ENCODE measurements at regions not wholly inside any gene's neighbourhood (a gene's known extent, or its start where the extent isn't known, plus 50 kb on each side); places are given as distances from the start of the nearest gene placed in this dataset.

DNA sequence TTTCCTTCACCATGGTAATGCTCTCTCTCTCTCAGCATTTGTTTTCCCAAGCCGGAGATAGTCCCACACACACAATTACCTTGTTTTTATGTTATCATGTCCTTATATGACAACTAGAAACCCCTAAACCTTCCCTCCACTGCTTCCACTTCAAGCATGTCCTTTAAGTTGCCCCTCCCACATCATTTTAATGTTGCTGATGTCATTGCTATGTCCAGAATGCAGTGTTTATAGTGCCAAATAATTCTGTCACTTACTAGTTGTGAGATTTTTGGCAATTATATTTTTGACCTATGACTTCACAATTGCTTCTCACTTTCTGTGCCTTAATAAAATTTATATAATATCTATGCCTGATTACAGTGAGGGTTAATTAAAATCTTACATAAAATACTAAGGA is 645.9 kb downstream of the XPNPEP1 start:
- Histone ChIP-seq H3K9me3 (ENCODE audit: insufficient read depth, low read depth, low read length) (no peaks in the 10 kb centered on the region), H3K4me2 (ENCODE audit: low read depth, low read length, poor library complexity, severe bottlenecking) (no peak overlapping the region), H3K9ac (ENCODE audit: low read depth, low read length, poor library complexity, severe bottlenecking) (no peak overlapping the region), H3K4me1 (ENCODE audit: insufficient read depth, low read length, poor library complexity, severe bottlenecking) (no peaks in the 10 kb centered on the region), H2AFZ (ENCODE audit: low read length) (no peak overlapping the region), H3K9me2 (replicated peaks; ENCODE audit: low read depth, low read length) (no peaks in the 10 kb centered on the region), H4K20me1 (ENCODE audit: insufficient read depth, low read length, poor library complexity, severe bottlenecking) (no peaks in the 10 kb centered on the region), H3K36me3 (ENCODE audit: insufficient read depth, low read length) (no peaks in the 10 kb centered on the region), H3K27me3 (ENCODE audit: insufficient read depth, low read length, poor library complexity, severe bottlenecking) (no peaks in the 10 kb centered on the region), H3K79me2 (ENCODE audit: insufficient read depth, low read length) (no peaks in the 10 kb centered on the region), H3F3A (ENCODE audit: low read depth) (no peaks in the 10 kb centered on the region), H3K4me3 (ENCODE audit: low read length, poor library complexity, severe bottlenecking) (no peak overlapping the region)
- TF ChIP-seq CTCF (conservative IDR thresholded peaks at IDR 0.05; ENCODE audit: low read length) (no peak), EZH2phosphoT487 (IDR thresholded peaks at IDR 0.05; ENCODE audit: borderline replicate concordance) (no peak)

- no peaks in the 10 kb centered on the region for H3K4me1 ChIP-seq (ENCODE audit: insufficient read depth, low read length, poor library complexity, severe bottlenecking)
- no peaks in the 10 kb centered on the region for H3K9me3 ChIP-seq (ENCODE audit: insufficient read depth, low read depth, low read length)
- no peak overlapping the region for H3K9ac ChIP-seq (ENCODE audit: low read depth, low read length, poor library complexity, severe bottlenecking)
- no peak overlapping the region for H3K4me2 ChIP-seq (ENCODE audit: low read depth, low read length, poor library complexity, severe bottlenecking)
- no peaks in the 10 kb centered on the region for H3K9me2 ChIP-seq (replicated peaks; ENCODE audit: low read depth, low read length)
- no peaks in the 10 kb centered on the region for H3K79me2 ChIP-seq (ENCODE audit: insufficient read depth, low read length)
- H3K27me3 ChIP-seq (ENCODE audit: insufficient read depth, low read length, poor library complexity, severe bottlenecking) = no peaks in the 10 kb centered on the region
- no peak for TF ChIP-seq CTCF (conservative IDR thresholded peaks at IDR 0.05; ENCODE audit: low read length)
- TF ChIP-seq EZH2phosphoT487 (IDR thresholded peaks at IDR 0.05; ENCODE audit: borderline replicate concordance) = no peak
- H2AFZ ChIP-seq (ENCODE audit: low read length) = no peak overlapping the region
- H4K20me1 ChIP-seq (ENCODE audit: insufficient read depth, low read length, poor library complexity, severe bottlenecking) = no peaks in the 10 kb centered on the region
- H3K4me3 ChIP-seq (ENCODE audit: low read length, poor library complexity, severe bottlenecking) = no peak overlapping the region
- H3K36me3 ChIP-seq (ENCODE audit: insufficient read depth, low read length) = no peaks in the 10 kb centered on the region
- H3F3A ChIP-seq (ENCODE audit: low read depth) = no peaks in the 10 kb centered on the region
Observed at GRCh38 chr10:109275960-109276359, 647.4 kb downstream of the XPNPEP1 start.

GRCh38 chr10:109274681-109275080 is 648.6 kb downstream of the XPNPEP1 start:
- H2AFZ ChIP-seq (ENCODE audit: low read length) = no peak overlapping the region
- no peak overlapping the region for H3K4me3 ChIP-seq (ENCODE audit: low read length, poor library complexity, severe bottlenecking)
- H3K9ac ChIP-seq (ENCODE audit: low read depth, low read length, poor library complexity, severe bottlenecking) = no peak overlapping the region
- no peaks in the 10 kb centered on the region for H3K27me3 ChIP-seq (ENCODE audit: insufficient read depth, low read length, poor library complexity, severe bottlenecking)
- H4K20me1 ChIP-seq (ENCODE audit: insufficient read depth, low read length, poor library complexity, severe bottlenecking) = no peaks in the 10 kb centered on the region
- H3K36me3 ChIP-seq (ENCODE audit: insufficient read depth, low read length) = no peaks in the 10 kb centered on the region
- H3K9me2 ChIP-seq (replicated peaks; ENCODE audit: low read depth, low read length) = no peaks in the 10 kb centered on the region
- H3K4me2 ChIP-seq (ENCODE audit: low read depth, low read length, poor library complexity, severe bottlenecking) = no peak overlapping the region
- no peaks in the 10 kb centered on the region for H3K79me2 ChIP-seq (ENCODE audit: insufficient read depth, low read length)
- H3K4me1 ChIP-seq (ENCODE audit: insufficient read depth, low read length, poor library complexity, severe bottlenecking) = no peaks in the 10 kb centered on the region
- no peaks in the 10 kb centered on the region for H3F3A ChIP-seq (ENCODE audit: low read depth)
- no peak for TF ChIP-seq CTCF (conservative IDR thresholded peaks at IDR 0.05; ENCODE audit: low read length)
- no peak for TF ChIP-seq EZH2phosphoT487 (IDR thresholded peaks at IDR 0.05; ENCODE audit: borderline replicate concordance)
- H3K9me3 ChIP-seq (ENCODE audit: insufficient read depth, low read depth, low read length) = no peaks in the 10 kb centered on the region

Measured in Loucy (cell line).